Endothelial cell of umbilical vein (primary cell): ENCODE measurements at regions not wholly inside any gene's neighbourhood (a gene's known extent, or its start where the extent isn't known, plus 50 kb on each side); places are given as distances from the start of the nearest gene placed in this dataset.

Experiments
- BruUV-seq: library from RNA; stranded (reverse); fragments of 400-500 nt; replicated peaks from 2 replicates; lab custom pipeline; 2021; lab: Mats Ljungman, UMichigan
- CTCF ChIA-PET: fragments of 300-600, 350-600 bp; sonication (Branson Sonifier 250); formaldehyde crosslinking; loops from one replicate; lab custom pipeline; 2021; ENCODE audit warnings: antibody characterized with exemption, inconsistent platforms; lab: Charles Lee
- POLR2A ChIA-PET: fragments of 300-600, 350-600 bp; sonication (Branson Sonifier 250); formaldehyde crosslinking; loops from one replicate; lab custom pipeline; 2021; ENCODE audit warnings: antibody characterized with exemption, inconsistent platforms; lab: Charles Lee
- DNase-seq: peaks from one replicate; pipeline ENCODE4 v3.0.0-alpha.2; 2011; ENCODE audit warnings: low read depth, low spot score
- FAIRE-seq: peaks from 2 replicates; lab custom pipeline; 2011; peaks lifted over from hg19 to GRCh38; lab: Jason Lieb, UNC
- H2AFZ ChIP-seq: 2 replicates; pipeline ENCODE4 v1.6.0; 2012; ENCODE audit warnings: low read depth, low read length, control low read depth, inconsistent platforms
- H3K27ac ChIP-seq: 2 replicates; pipeline ENCODE4 v1.5.1; 2011; ENCODE audit warnings: low read depth, mild to moderate bottlenecking, control low read depth, low read length, moderate library complexity; ENCODE audit not compliant: insufficient read depth
- H3K27me3 ChIP-seq, 2 experiments: 2 replicates each; pipeline versions ENCODE4 v1.6.0 to v1.6.1; 2011; ENCODE audit warnings: low read length in 2 of 2, mixed read lengths in 1 of 2; ENCODE audit not compliant: control insufficient read depth in 2 of 2, insufficient read depth in 2 of 2
- H3K36me3 ChIP-seq, 2 experiments: 2 replicates in 1 of 2; 3 replicates in 1 of 2; pipeline ENCODE4 v1.5.1; 2011; ENCODE audit warnings: low read length in 2 of 2, mild to moderate bottlenecking in 1 of 2, moderate library complexity in 1 of 2; ENCODE audit not compliant: control insufficient read depth in 2 of 2, insufficient read depth in 2 of 2; ENCODE audit errors: extremely low read depth in 1 of 2
- H3K4me1 ChIP-seq: 3 replicates; pipeline ENCODE4 v1.5.1; 2011; ENCODE audit warnings: mild to moderate bottlenecking, low read length; ENCODE audit not compliant: control insufficient read depth, insufficient read depth; ENCODE audit errors: extremely low read depth
- H3K4me2 ChIP-seq: 2 replicates; pipeline ENCODE4 v1.6.1; 2011; ENCODE audit warnings: low read length, control low read depth, mixed read lengths; ENCODE audit not compliant: insufficient read depth
- H3K4me3 ChIP-seq, 3 experiments: fragments of 200-600 bp in 1 of 3; sonication (generic), shearing (Covaris generic) in 1 of 3; replicated peaks in 1 of 3; 2 replicates each; pipeline ENCODE4 v1.5.1; 2011 to 2016; ENCODE audit warnings: control low read depth in 3 of 3, low read length in 3 of 3, mild to moderate bottlenecking in 2 of 3, inconsistent platforms in 1 of 3, low read depth in 1 of 3, moderate library complexity in 1 of 3; ENCODE audit not compliant: insufficient read depth in 1 of 3
- H3K79me2 ChIP-seq: 2 replicates; pipeline ENCODE4 v1.6.0; 2012; ENCODE audit warnings: low read length, inconsistent platforms; ENCODE audit not compliant: control insufficient read depth, insufficient read depth
- H3K9ac ChIP-seq: replicated peaks from 2 replicates; pipeline ENCODE3; 2011; ENCODE audit warnings: low read length, control low read depth; ENCODE audit not compliant: insufficient read depth; ENCODE audit errors: extremely low read depth
- H3K9me1 ChIP-seq: replicated peaks from 3 replicates; pipeline ENCODE4 v1.6.0; 2011; ENCODE audit warnings: mild to moderate bottlenecking, low read length; ENCODE audit not compliant: control insufficient read depth, insufficient read depth; ENCODE audit errors: extremely low read depth
- H3K9me3 ChIP-seq: replicated peaks from 2 replicates; pipeline ENCODE4 v1.5.1; 2012; ENCODE audit warnings: low read length, inconsistent platforms; ENCODE audit not compliant: control insufficient read depth, insufficient read depth
- H4K20me1 ChIP-seq: replicated peaks from 2 replicates; pipeline ENCODE3; 2011; ENCODE audit warnings: mild to moderate bottlenecking, low read length; ENCODE audit not compliant: control insufficient read depth, insufficient read depth; ENCODE audit errors: extremely low read depth
- CTCF ChIP-seq, 2 donors: IDR thresholded peaks; 1 replicate in 1 of 2; 2 replicates in 1 of 2; pipeline ENCODE4 v1.5.1; 2011; ENCODE audit warnings: low read length in 2 of 2, mild to moderate bottlenecking in 2 of 2, moderate library complexity in 2 of 2, control low read depth in 1 of 2, inconsistent platforms in 1 of 2, low read depth in 1 of 2; ENCODE audit not compliant: insufficient read depth in 1 of 2; ENCODE audit errors: extremely low read depth in 1 of 2
- EZH2 ChIP-seq: IDR thresholded peaks from 2 replicates; pipeline ENCODE4 v1.6.1; 2012; ENCODE audit warnings: borderline replicate concordance, low read depth, mild to moderate bottlenecking, moderate library complexity, low read length, inconsistent platforms; ENCODE audit not compliant: severe bottlenecking
- FOS ChIP-seq: IDR thresholded peaks from 2 replicates; pipeline ENCODE4 v1.6.1; 2011; ENCODE audit warnings: mild to moderate bottlenecking, low read length, moderate library complexity, borderline replicate concordance; ENCODE audit not compliant: insufficient read depth
- GATA2 ChIP-seq: IDR thresholded peaks from 2 replicates; pipeline ENCODE4 v1.7.0; 2011; ENCODE audit warnings: low read depth, mild to moderate bottlenecking, moderate library complexity, mixed read lengths, low read length; ENCODE audit not compliant: insufficient read length, insufficient read depth
- JUN ChIP-seq: IDR thresholded peaks from 2 replicates; pipeline ENCODE4 v1.6.1; 2011; ENCODE audit warnings: borderline replicate concordance, low read depth; ENCODE audit not compliant: insufficient read length, insufficient read depth
- MAX ChIP-seq: IDR thresholded peaks from 2 replicates; pipeline ENCODE4 v1.6.1; 2011; ENCODE audit not compliant: insufficient read depth, insufficient read length
- MYC ChIP-seq: IDR thresholded peaks from one replicate; pipeline ENCODE4 v1.6.1; 2011; ENCODE audit warnings: mild to moderate bottlenecking, low read depth, low read length
- POLR2A ChIP-seq: IDR thresholded peaks from 2 replicates; pipeline ENCODE4 v1.6.1; 2012; ENCODE audit warnings: low read depth, mild to moderate bottlenecking, control low read depth, low read length
- POLR2AphosphoS5 ChIP-seq: IDR thresholded peaks from 2 replicates; pipeline ENCODE4 v1.6.1; 2012; ENCODE audit warnings: low read depth, mild to moderate bottlenecking, control low read depth, low read length, moderate library complexity; ENCODE audit not compliant: insufficient read depth
- dilution Hi-C: fragments of 300-500 bp; cut with MboI; formaldehyde crosslinking; loops from one replicate; pipeline ENCODE4 v1.15.0; 2019; ENCODE audit warnings: low sequenced_read_pairs; ENCODE audit not compliant: extremely low pct_ligation_motif_present
- intact Hi-C: fragments of 100-400 bp; cut with micrococcal nuclease; formaldehyde crosslinking; loops from one replicate; pipeline ENCODE4 v1.10.0; 2022

DNA sequence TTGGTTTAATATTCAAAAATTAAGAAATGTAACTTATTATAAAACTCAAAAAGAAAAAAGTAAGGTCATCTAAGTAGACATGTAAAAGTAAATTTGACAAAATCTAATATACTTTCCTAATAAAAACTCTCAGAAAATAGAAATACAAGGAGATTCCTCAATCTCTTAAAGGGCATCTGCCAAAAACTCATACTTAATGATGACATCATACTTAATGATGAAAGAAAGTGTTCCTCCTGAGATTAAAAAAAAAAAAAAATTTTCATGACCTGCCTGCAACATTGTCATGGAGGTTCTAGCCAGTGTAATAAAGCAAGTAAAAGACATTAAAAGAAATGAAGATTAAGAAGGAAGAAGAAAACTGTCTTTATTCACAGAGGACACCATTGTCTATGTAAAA, 325.7 kb upstream of the BTBD3 start:
- no peak overlapping the region for H3K9ac ChIP-seq
- H3K9me3 ChIP-seq = no peaks in the 10 kb centered on the region
- H2AFZ ChIP-seq = no peak overlapping the region
- H3K36me3 ChIP-seq = no peaks in the 10 kb centered on the region
- BruUV-seq = no TSS peak
- no peak for DNase-seq
- H3K27me3 ChIP-seq = no peaks in the 10 kb centered on the region
- TF ChIP-seq POLR2A (no peak), JUN (no peak)
- ChIA-PET CTCF (no interaction called here), POLR2A (no interaction called here)
- H3K9me1 ChIP-seq = no peaks in the 10 kb centered on the region
- H3K27ac ChIP-seq = no peak overlapping the region
- dilution Hi-C loops (no loop called here), intact Hi-C loops (no loop called here)
- no peak overlapping the region for H3K4me2 ChIP-seq
- no peaks in the 10 kb centered on the region for H3K79me2 ChIP-seq
- no peaks in the 10 kb centered on the region for H3K4me1 ChIP-seq
- H4K20me1 ChIP-seq = no peaks in the 10 kb centered on the region
- no peak for FAIRE-seq
- no peak overlapping the region for H3K4me3 ChIP-seq

DNA sequence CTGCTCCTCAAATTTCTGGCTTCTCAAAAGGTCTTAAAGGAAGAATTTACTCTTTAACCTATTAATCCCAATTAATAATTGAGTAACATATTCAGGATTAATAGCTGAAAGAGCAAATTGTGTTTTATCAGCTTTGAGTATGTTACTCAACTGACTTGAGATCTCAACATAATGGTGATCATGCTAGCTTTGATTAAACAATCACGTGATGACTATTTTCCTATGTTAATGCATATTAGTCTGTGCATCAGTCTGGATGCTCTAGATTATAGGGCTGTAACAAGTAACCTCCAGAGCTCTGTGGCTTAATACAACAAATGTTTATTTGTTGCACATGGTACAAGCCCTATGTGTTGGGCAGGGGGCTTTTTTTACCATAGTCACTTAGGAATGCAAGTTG, 313.4 kb upstream of the BTBD3 start:
- FAIRE-seq (no peak), DNase-seq (no peak)
- no peaks in the 10 kb centered on the region for H3K36me3 ChIP-seq
- H4K20me1 ChIP-seq = no peaks in the 10 kb centered on the region
- H3K27ac ChIP-seq = no peak overlapping the region
- ChIA-PET POLR2A (no interaction called here), CTCF (no interaction called here)
- BruUV-seq = no TSS peak
- no peaks in the 10 kb centered on the region for H3K9me3 ChIP-seq
- dilution Hi-C loops (no loop called here), intact Hi-C loops (no loop called here)
- H3K4me1 ChIP-seq = no peaks in the 10 kb centered on the region
- H3K27me3 ChIP-seq = no peaks in the 10 kb centered on the region
- no peak overlapping the region for H3K4me2 ChIP-seq
- no peak overlapping the region for H3K4me3 ChIP-seq
- H3K9ac ChIP-seq = no peak overlapping the region
- no peak for TF ChIP-seq MAX
- TF ChIP-seq CTCF (IDR thresholded peaks at IDR 0.05; ENCODE audit: extremely low read depth in 1 of 2, insufficient read depth in 1 of 2, low read depth in 1 of 2, low read length in 2 of 2) = no peak
- TF ChIP-seq JUN = no peak
- no peak for TF ChIP-seq FOS
- no peak for TF ChIP-seq POLR2A
- no peak for TF ChIP-seq MYC
- no peak for TF ChIP-seq EZH2
- TF ChIP-seq GATA2 = no peak
- TF ChIP-seq POLR2AphosphoS5 = no peak
- H3K79me2 ChIP-seq = no peaks in the 10 kb centered on the region
- H3K9me1 ChIP-seq = no peaks in the 10 kb centered on the region
- H2AFZ ChIP-seq = no peak overlapping the region
